ENCODE measurements at regions not wholly inside any gene's neighbourhood (a gene's known extent, or its start where the extent isn't known, plus 50 kb on each side); places are given as distances from the start of the nearest gene placed in this dataset.

DNA sequence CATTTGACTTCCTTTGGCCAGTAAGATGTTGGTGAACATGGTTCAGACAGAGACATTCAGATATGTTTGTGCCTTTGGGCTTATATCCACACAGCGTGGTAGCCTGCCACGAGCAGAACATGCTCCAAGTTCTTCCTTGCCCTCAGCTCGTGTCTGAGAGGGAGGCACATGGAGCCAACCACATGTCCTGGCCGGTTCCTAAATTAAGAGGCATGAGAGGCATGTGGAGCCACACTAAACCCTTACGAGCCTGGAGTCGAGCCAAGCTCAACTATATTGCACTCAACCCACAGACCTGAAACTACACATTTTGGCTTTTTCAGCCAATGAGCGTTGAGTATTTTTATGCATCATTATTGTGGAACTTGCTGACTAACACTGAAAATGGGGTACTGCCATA lies 133.7 kb upstream of the KCNK1 start:
- TF ChIP-seq, protein P1, sequence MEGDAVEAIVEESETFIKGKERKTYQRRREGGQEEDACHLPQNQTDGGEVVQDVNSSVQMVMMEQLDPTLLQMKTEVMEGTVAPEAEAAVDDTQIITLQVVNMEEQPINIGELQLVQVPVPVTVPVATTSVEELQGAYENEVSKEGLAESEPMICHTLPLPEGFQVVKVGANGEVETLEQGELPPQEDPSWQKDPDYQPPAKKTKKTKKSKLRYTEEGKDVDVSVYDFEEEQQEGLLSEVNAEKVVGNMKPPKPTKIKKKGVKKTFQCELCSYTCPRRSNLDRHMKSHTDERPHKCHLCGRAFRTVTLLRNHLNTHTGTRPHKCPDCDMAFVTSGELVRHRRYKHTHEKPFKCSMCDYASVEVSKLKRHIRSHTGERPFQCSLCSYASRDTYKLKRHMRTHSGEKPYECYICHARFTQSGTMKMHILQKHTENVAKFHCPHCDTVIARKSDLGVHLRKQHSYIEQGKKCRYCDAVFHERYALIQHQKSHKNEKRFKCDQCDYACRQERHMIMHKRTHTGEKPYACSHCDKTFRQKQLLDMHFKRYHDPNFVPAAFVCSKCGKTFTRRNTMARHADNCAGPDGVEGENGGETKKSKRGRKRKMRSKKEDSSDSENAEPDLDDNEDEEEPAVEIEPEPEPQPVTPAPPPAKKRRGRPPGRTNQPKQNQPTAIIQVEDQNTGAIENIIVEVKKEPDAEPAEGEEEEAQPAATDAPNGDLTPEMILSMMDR (IDR thresholded peaks at IDR 0.05), result no peak
- no peak for TF ChIP-seq POLR2A (IDR thresholded peaks at IDR 0.05)

All from body of pancreas (tissue), 4 donors.